Stimulated activated CD8-positive, alpha-beta memory T cell treated with anti-CD3 and anti-CD28 coated beads, Interleukin-7, amount 100 ng/mL, for 48 hours (primary cell): ENCODE measurements at regions not wholly inside any gene's neighbourhood (a gene's known extent, or its start where the extent isn't known, plus 50 kb on each side); places are given as distances from the start of the nearest gene placed in this dataset.
"Not testable (repeated sequence)": the region's sequence is repeated elsewhere in the genome, so short reads cannot be mapped to it uniquely, and the experiment has no call there.

ENCODE experiments used
- DNase-seq, 2 donors: peaks; one replicate each; pipeline ENCODE4 v3.0.0-alpha.2; 2020; ENCODE audit warnings: low read depth in 1 of 2; ENCODE audit errors: extremely low read depth in 1 of 2

GRCh38 chr7:136264304-136264703 lies 287.1 kb upstream of the MTPN start:
- not testable (repeated sequence) for DNase-seq

- DNase-seq = not testable (repeated sequence)
These were observed 286.1 kb upstream of the MTPN start for GRCh38 chr7:136263112-136263860.

GRCh38 chr7:136260591-136260990 lies 283.4 kb upstream of the MTPN start:
- not testable (repeated sequence) for DNase-seq

GRCh38 chr7:136259074-136259473 lies 281.9 kb upstream of the MTPN start:
- no peak for DNase-seq

GRCh38 chr7:136256491-136256890 lies 279.3 kb upstream of the MTPN start:
- no peak for DNase-seq

GRCh38 chr7:136254148-136254547 lies 277.0 kb upstream of the MTPN start:
- no peak for DNase-seq

GRCh38 chr7:136251826-136252225 lies 274.7 kb upstream of the MTPN start:
- no peak for DNase-seq

- DNase-seq = no peak
These were observed 270.1 kb upstream of the MTPN start for GRCh38 chr7:136247211-136247610.

GRCh38 chr7:136245327-136246004 lies 268.3 kb upstream of the MTPN start:
- no peak for DNase-seq

GRCh38 chr7:136234040-136234439 lies 256.9 kb upstream of the MTPN start:
- no peak for DNase-seq

GRCh38 chr7:136230210-136230609 lies 253.1 kb upstream of the MTPN start:
- no peak for DNase-seq

GRCh38 chr7:136229790-136230189 lies 252.6 kb upstream of the MTPN start:
- DNase-seq = no peak

GRCh38 chr7:136228171-136228570 lies 251.0 kb upstream of the MTPN start:
- DNase-seq = no peak

GRCh38 chr7:136214356-136214755 lies 237.2 kb upstream of the MTPN start:
- no peak for DNase-seq

- DNase-seq = no peak
These were observed 235.9 kb upstream of the MTPN start for GRCh38 chr7:136213012-136213411.

GRCh38 chr7:136210664-136211063 lies 233.5 kb upstream of the MTPN start:
- DNase-seq = no peak

- no peak for DNase-seq
These were observed 232.9 kb upstream of the MTPN start for GRCh38 chr7:136210079-136210478.

- no peak for DNase-seq
These were observed 228.8 kb upstream of the MTPN start for GRCh38 chr7:136205956-136206355.

- DNase-seq = no peak
These were observed 221.0 kb upstream of the MTPN start for GRCh38 chr7:136198168-136198567.

- no peak for DNase-seq
These were observed 217.7 kb upstream of the MTPN start for GRCh38 chr7:136194878-136195277.

- no peak for DNase-seq
These were observed 216.8 kb upstream of the MTPN start for GRCh38 chr7:136193940-136194339.

- DNase-seq = no peak
These were observed 212.4 kb upstream of the MTPN start for GRCh38 chr7:136189506-136189998.
